ENCODE measurements at regions not wholly inside any gene's neighbourhood (a gene's known extent, or its start where the extent isn't known, plus 50 kb on each side); places are given as distances from the start of the nearest gene placed in this dataset.

DNA sequence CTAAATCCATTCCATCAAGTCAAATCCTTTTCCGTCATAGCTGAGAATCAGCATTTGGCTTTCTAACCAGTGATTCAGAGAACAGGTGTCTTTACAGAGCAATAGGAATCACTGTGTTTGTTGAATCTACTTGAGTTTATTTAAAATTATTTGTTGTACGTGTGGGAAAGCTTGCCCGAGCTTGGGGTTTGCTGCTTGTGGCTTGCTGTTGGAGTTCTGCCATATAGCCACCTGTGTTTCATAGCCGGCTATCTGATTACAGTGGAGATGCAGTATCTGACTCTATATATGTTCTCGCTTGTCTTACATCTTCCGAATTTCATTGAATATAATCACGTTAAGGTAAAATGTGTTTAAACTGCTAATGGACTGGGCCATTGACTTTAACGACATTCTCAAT lies 274.3 kb upstream of the MKI67 start:
- H3K79me2 ChIP-seq (replicated peaks; ENCODE audit: insufficient read depth, low read length) = no peaks in the 10 kb centered on the region
- TF ChIP-seq MXI1 (conservative IDR thresholded peaks at IDR 0.05; ENCODE audit: poor library complexity, severe bottlenecking) (no peak), EZH2 (IDR thresholded peaks at IDR 0.05; ENCODE audit: borderline replicate concordance, insufficient read depth, low read length, poor library complexity, severe bottlenecking) (no peak)
- H3K4me2 ChIP-seq (ENCODE audit: low read length) = no peak overlapping the region
- H2AFZ ChIP-seq (ENCODE audit: low read depth, low read length) = no peak overlapping the region
- no peaks in the 10 kb centered on the region for H3K36me3 ChIP-seq (ENCODE audit: insufficient read depth, low read length)
- H3K27me3 ChIP-seq (ENCODE audit: insufficient read depth, low read depth, low read length) = no peaks in the 10 kb centered on the region
- H4K20me1 ChIP-seq (ENCODE audit: insufficient read depth) = no peaks in the 10 kb centered on the region
- no peak overlapping the region for H3K9ac ChIP-seq (ENCODE audit: low read length)
- no peak overlapping the region for H3K27ac ChIP-seq (ENCODE audit: low read length)
- H3F3A ChIP-seq (ENCODE audit: insufficient read depth, low read length, poor library complexity, severe bottlenecking) = no peaks in the 10 kb centered on the region
- no peaks in the 10 kb centered on the region for H3K9me2 ChIP-seq (ENCODE audit: insufficient read depth, low read length)
- peaks cover 3% of the 10 kb centered on the region for H3K9me3 ChIP-seq (ENCODE audit: low read length)
- no peak overlapping the region for H3K4me3 ChIP-seq (ENCODE audit: low read length)

DNA sequence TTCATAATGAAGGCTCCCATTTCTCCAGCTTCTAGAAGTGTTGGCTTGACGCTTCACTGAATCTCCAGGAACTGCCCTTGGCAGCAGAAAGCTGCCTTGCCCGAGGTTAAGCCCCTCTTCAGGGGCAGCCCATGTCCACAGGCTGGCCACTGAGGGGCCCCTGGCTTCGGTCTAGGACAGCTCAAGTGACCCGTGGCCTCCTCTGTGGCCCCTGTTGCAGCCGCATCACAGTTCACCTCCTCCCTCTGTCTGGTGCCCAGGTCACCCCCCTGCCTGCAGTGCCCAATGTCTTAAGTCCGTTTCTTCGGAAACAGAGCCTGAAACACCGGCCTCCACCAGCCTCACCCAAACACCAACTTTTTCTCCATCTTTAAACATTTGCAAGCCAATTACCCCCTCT lies 279.2 kb upstream of the MKI67 start:
- TF ChIP-seq EZH2 (IDR thresholded peaks at IDR 0.05; ENCODE audit: borderline replicate concordance, insufficient read depth, low read length, poor library complexity, severe bottlenecking) (no peak), SMC3 (conservative IDR thresholded peaks at IDR 0.05; ENCODE audit: poor library complexity) (no peak), EP300 (conservative IDR thresholded peaks at IDR 0.05; ENCODE audit: poor library complexity, severe bottlenecking) (no peak), RAD21 (conservative IDR thresholded peaks at IDR 0.05) (no peak), MXI1 (conservative IDR thresholded peaks at IDR 0.05; ENCODE audit: poor library complexity, severe bottlenecking) (no peak), TAF1 (IDR thresholded peaks at IDR 0.05; ENCODE audit: low read depth) (no peak), POLR2AphosphoS5 (IDR thresholded peaks at IDR 0.05) (no peak)
- TF ChIP-seq, protein P1, sequence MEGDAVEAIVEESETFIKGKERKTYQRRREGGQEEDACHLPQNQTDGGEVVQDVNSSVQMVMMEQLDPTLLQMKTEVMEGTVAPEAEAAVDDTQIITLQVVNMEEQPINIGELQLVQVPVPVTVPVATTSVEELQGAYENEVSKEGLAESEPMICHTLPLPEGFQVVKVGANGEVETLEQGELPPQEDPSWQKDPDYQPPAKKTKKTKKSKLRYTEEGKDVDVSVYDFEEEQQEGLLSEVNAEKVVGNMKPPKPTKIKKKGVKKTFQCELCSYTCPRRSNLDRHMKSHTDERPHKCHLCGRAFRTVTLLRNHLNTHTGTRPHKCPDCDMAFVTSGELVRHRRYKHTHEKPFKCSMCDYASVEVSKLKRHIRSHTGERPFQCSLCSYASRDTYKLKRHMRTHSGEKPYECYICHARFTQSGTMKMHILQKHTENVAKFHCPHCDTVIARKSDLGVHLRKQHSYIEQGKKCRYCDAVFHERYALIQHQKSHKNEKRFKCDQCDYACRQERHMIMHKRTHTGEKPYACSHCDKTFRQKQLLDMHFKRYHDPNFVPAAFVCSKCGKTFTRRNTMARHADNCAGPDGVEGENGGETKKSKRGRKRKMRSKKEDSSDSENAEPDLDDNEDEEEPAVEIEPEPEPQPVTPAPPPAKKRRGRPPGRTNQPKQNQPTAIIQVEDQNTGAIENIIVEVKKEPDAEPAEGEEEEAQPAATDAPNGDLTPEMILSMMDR (IDR thresholded peaks at IDR 0.05; ENCODE audit: poor library complexity, severe bottlenecking) = no peak
- TF ChIP-seq, protein P2, sequence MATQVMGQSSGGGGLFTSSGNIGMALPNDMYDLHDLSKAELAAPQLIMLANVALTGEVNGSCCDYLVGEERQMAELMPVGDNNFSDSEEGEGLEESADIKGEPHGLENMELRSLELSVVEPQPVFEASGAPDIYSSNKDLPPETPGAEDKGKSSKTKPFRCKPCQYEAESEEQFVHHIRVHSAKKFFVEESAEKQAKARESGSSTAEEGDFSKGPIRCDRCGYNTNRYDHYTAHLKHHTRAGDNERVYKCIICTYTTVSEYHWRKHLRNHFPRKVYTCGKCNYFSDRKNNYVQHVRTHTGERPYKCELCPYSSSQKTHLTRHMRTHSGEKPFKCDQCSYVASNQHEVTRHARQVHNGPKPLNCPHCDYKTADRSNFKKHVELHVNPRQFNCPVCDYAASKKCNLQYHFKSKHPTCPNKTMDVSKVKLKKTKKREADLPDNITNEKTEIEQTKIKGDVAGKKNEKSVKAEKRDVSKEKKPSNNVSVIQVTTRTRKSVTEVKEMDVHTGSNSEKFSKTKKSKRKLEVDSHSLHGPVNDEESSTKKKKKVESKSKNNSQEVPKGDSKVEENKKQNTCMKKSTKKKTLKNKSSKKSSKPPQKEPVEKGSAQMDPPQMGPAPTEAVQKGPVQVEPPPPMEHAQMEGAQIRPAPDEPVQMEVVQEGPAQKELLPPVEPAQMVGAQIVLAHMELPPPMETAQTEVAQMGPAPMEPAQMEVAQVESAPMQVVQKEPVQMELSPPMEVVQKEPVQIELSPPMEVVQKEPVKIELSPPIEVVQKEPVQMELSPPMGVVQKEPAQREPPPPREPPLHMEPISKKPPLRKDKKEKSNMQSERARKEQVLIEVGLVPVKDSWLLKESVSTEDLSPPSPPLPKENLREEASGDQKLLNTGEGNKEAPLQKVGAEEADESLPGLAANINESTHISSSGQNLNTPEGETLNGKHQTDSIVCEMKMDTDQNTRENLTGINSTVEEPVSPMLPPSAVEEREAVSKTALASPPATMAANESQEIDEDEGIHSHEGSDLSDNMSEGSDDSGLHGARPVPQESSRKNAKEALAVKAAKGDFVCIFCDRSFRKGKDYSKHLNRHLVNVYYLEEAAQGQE (IDR thresholded peaks at IDR 0.05; ENCODE audit: borderline replicate concordance) = no peak
- Histone ChIP-seq H3K4me2 (ENCODE audit: low read length) (no peak overlapping the region), H3K9ac (ENCODE audit: low read length) (no peak overlapping the region), H3K27ac (ENCODE audit: low read length) (no peak overlapping the region), H3K9me2 (ENCODE audit: insufficient read depth, low read length) (no peaks in the 10 kb centered on the region), H3K79me2 (replicated peaks; ENCODE audit: insufficient read depth, low read length) (no peaks in the 10 kb centered on the region), H3K9me3 (ENCODE audit: low read length) (peaks cover 3% of the 10 kb centered on the region), H3F3A (ENCODE audit: insufficient read depth, low read length, poor library complexity, severe bottlenecking) (no peaks in the 10 kb centered on the region), H3K27me3 (ENCODE audit: insufficient read depth, low read depth, low read length) (no peaks in the 10 kb centered on the region), H3K36me3 (ENCODE audit: insufficient read depth, low read length) (no peaks in the 10 kb centered on the region), H2AFZ (ENCODE audit: low read depth, low read length) (no peak overlapping the region), H3K4me3 (ENCODE audit: low read length) (no peak overlapping the region), H4K20me1 (ENCODE audit: insufficient read depth) (no peaks in the 10 kb centered on the region)

DNA sequence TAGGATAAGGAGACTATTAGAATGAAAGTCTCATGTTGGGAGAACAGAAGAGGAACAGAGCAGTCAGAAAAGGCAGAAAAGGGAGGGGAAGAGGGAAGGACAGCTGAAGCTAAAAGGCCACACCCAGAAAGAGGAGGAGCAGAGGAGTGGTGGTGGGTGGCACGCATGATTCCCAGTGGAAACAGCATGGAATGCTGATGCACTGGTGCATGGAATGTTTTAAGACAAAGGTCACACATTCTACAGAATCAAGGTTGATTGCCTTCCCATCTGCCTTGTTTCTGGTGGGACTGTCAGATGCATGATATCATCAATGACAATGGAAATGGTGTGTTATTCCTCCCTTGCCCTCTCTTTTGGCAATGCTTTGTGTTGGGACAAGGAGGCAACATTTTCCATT lies 285.4 kb upstream of the MKI67 start:
- Histone ChIP-seq H3K27ac (ENCODE audit: low read length) (no peak overlapping the region), H3K9me3 (ENCODE audit: low read length) (no peaks in the 10 kb centered on the region), H3K9me2 (ENCODE audit: insufficient read depth, low read length) (no peaks in the 10 kb centered on the region), H3F3A (ENCODE audit: insufficient read depth, low read length, poor library complexity, severe bottlenecking) (no peaks in the 10 kb centered on the region), H3K4me3 (ENCODE audit: low read length) (no peak overlapping the region), H3K36me3 (ENCODE audit: insufficient read depth, low read length) (no peaks in the 10 kb centered on the region), H3K9ac (ENCODE audit: low read length) (no peak overlapping the region), H3K27me3 (ENCODE audit: insufficient read depth, low read depth, low read length) (no peaks in the 10 kb centered on the region), H3K79me2 (replicated peaks; ENCODE audit: insufficient read depth, low read length) (no peaks in the 10 kb centered on the region), H4K20me1 (ENCODE audit: insufficient read depth) (no peaks in the 10 kb centered on the region), H2AFZ (ENCODE audit: low read depth, low read length) (no peak overlapping the region), H3K4me2 (ENCODE audit: low read length) (no peak overlapping the region)
- TF ChIP-seq MXI1 (conservative IDR thresholded peaks at IDR 0.05; ENCODE audit: poor library complexity, severe bottlenecking) = no peak
- TF ChIP-seq, protein P1 (IDR thresholded peaks at IDR 0.05; ENCODE audit: poor library complexity, severe bottlenecking) = no peak
- no peak for TF ChIP-seq EZH2 (IDR thresholded peaks at IDR 0.05; ENCODE audit: borderline replicate concordance, insufficient read depth, low read length, poor library complexity, severe bottlenecking)
- no peak for TF ChIP-seq RAD21 (conservative IDR thresholded peaks at IDR 0.05)
- no peak for TF ChIP-seq EP300 (conservative IDR thresholded peaks at IDR 0.05; ENCODE audit: poor library complexity, severe bottlenecking)
- TF ChIP-seq, protein P2 (IDR thresholded peaks at IDR 0.05; ENCODE audit: borderline replicate concordance) = no peak
- no peak for TF ChIP-seq TAF1 (IDR thresholded peaks at IDR 0.05; ENCODE audit: low read depth)
- TF ChIP-seq POLR2AphosphoS5 (IDR thresholded peaks at IDR 0.05) = no peak
- no peak for TF ChIP-seq SMC3 (conservative IDR thresholded peaks at IDR 0.05; ENCODE audit: poor library complexity)
